GM12891 (cell line): ENCODE measurements at regions not wholly inside any gene's neighbourhood (a gene's known extent, or its start where the extent isn't known, plus 50 kb on each side); places are given as distances from the start of the nearest gene placed in this dataset.
"Not testable (repeated sequence)": the region's sequence is repeated elsewhere in the genome, so short reads cannot be mapped to it uniquely, and the experiment has no call there.

Source experiments
- POLR2A ChIP-seq: IDR thresholded peaks from 2 replicates; pipeline ENCODE4 v1.6.1; 2011; ENCODE audit warnings: low read depth, low read length, control low read depth
- POLR2AphosphoS5 ChIP-seq: IDR thresholded peaks from 2 replicates; pipeline ENCODE4 v1.6.1; 2011; ENCODE audit warnings: low read depth, low read length, control low read depth
- SPI1 ChIP-seq: IDR thresholded peaks from 2 replicates; pipeline ENCODE4 v1.6.1; 2011; ENCODE audit warnings: low read depth, low read length, control low read depth

DNA sequence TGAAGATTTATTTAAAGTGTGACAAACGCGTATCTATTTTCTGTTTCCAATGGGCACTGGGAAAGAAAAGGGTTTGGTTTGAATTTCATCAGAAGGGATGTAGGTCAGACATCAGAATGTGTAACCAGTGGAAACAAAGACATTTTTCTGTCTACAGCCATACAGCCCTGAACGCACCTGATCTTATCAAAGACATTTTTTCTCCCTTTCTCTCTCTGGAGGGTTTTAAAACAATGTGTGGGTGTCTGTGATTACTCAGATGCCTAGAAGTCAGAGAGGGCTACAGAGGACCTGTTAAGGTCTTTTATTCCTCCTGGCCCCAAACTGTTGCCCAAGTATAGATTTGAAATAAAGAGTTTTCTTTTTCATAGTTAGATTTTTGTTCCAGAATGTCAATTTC lies 208.6 kb upstream of the LRRC61 start:
- TF ChIP-seq POLR2A, POLR2AphosphoS5, SPI1: not testable (repeated sequence)
